ENCODE measurements at regions not wholly inside any gene's neighbourhood (a gene's known extent, or its start where the extent isn't known, plus 50 kb on each side); places are given as distances from the start of the nearest gene placed in this dataset.

DNA sequence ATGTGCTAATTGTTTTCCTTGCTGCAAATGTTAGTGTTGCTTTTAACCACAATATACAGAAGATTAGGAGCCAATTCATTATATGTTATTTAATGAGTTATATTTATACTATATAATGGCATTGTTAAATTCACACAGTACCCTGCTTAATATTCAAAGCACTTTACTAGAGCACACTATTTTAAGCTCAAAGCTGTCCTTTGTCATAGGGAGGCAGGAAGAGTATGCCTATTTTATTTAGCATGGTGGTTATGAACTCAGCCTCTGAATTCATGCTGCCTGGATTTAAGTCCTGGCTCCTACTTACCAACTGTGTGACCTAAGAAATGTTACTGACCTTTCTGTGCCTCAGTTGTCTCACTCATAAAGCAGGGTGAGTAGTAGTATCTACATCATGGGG is 80.5 kb downstream of the FASTKD2 start:
- DNase-seq = no peak

DNA sequence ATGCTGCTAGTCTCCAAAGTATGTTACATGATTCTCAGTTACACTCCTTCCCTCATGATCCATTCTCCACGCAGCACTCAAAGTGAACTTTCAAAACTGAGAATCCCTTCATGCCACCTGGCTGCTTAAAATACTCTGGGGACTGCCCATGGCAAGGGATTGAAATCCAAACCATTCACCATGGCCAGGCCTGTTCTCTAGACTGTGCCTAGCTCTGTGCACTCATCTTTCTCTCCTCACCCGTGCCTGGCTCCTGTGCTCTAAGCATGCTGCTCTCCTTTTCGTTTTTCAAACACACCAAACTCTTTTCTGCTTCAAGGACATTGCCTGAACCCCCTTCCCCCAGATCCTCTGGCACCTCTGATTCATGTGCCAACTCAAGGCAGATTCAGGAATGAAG is 80.9 kb downstream of the FASTKD2 start:
- DNase-seq = no peak

- DNase-seq = no peak
Measured at GRCh38 chr2:206846981-206847834, 81.8 kb downstream of the FASTKD2 start.

DNA sequence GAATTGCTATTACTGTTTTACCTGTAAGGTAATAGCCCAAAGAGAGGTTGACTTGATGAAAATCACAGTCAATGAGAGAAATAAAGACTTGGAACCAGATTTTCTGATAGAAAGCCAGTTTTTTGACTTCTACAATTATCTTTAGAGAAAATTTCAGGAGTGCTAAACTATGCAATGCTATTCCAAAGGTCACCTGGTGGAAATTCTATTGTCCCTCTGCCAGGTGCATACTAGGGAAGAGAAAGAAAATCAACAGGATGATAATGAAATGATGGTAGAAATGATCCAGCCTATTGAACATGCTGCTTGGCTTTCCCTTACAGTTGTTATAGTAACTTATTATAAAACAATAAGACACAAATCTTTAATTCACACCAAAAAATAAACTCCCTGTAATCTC is 85.0 kb downstream of the FASTKD2 start:
- no peak for DNase-seq

DNA sequence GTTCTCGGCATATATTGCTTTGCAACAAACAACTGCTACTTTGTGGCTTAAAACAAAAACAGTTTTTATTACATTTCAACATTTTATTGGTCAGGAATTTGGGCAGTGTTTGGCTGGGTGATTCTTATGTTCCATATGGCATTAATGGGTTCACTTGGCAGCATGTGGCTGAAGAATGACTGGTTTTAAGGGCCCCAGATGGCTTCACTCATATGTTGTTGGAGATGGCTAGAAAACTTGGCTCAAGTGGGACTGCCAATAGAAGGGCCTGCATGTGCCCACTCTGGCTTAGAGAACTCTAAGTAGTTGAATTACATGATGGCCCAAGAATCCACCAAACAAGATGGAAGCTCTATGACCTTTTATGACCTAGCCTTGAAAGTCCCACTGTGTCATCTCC is 86.1 kb downstream of the FASTKD2 start:
- DNase-seq = no peak

DNA sequence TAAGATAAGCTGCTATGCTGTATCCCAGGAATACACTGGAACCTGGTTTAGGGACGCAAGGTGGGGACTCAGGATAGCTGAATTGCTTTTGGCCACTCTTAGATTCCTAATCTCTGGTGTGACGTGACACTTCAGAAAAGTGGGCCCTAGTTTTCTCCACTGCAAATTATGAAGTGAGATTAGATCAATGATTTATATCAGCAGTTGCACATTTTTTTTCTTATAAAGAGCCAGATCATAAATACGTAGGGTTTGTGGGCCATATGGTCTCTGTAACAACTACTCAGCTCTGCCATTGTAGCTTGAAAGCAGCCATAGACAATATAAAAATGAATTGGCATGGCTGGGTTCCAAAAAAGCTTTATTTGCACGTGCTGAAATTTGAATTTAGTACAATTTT is 85.4 kb upstream of the CPO start:
- no peak for DNase-seq

- DNase-seq = no peak
Measured at GRCh38 chr2:206855585-206856433, 83.5 kb upstream of the CPO start.

DNA sequence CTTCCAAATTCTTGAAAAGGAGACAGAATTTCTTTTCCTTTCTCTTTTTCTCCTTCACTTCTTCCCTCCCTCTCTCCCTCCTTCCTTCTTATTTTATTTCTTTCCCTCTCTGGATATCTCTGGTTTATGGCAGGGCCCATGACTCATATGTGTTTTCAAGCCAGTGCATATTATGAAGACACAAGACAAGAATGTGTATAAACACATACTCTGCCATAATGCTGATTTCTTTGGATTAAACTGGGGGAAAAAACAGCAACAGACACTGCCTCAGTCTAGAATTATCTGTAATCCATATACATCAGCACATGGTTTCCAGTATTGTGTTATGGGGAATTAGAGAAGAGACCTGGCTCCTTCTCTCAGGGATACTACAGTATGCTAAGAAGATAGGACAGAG is 82.8 kb upstream of the CPO start:
- DNase-seq = no peak

GRCh38 chr2:206858687-206859329 is 80.5 kb upstream of the CPO start:
- no peak for DNase-seq

GRCh38 chr2:206859330-206859739 is 80.0 kb upstream of the CPO start:
- DNase-seq = peak in 1 of 2 experiments; percentile 0

- no peak for DNase-seq
Measured at GRCh38 chr2:206863196-206863595, 76.1 kb upstream of the CPO start.

GRCh38 chr2:206863716-206864115 is 75.6 kb upstream of the CPO start:
- no peak for DNase-seq

DNA sequence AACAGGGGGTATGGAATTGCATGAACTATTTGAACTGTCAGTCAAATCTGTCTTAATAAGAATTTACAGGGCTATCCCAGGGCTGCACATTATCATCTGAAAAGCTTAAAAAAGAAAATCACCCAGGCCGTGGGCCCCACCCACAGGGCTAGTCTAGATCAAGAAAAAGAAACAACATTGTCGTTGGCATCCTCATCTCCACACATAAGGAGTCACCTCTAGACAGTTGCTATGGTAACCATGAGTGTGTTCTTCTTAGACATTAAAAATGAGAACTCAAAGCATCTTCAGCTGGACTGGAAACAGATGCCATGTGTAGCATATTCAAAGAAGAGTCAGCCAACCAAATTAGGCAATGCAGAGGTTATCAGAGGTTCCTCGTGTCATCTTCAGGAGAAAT is 72.3 kb upstream of the CPO start:
- DNase-seq = no peak

- no peak for DNase-seq
Measured at GRCh38 chr2:206869824-206870495, 69.4 kb upstream of the CPO start.

DNA sequence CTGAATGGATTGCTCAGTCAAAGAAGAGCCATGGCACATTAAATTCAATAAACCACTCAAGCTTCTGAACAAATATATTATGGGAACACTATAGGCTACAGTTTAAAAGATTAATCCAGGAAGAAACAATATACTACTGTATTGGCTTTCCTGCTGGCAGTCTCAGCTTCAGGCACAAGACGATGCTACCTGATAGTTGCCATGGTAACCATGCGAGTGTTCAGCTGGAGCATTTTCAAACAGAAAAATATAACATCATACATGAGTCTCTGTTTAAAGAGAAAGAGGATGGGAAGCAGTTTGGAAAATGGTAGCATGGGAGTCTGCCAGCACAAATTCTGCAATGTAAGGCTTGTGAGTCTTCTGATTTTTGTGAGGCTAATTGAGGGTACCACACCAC is 65.9 kb upstream of the CPO start:
- no peak for DNase-seq

GRCh38 chr2:206875701-206876100 is 63.6 kb upstream of the CPO start:
- no peak for DNase-seq

GRCh38 chr2:206876216-206876860 is 63.0 kb upstream of the CPO start:
- DNase-seq = no peak

DNA sequence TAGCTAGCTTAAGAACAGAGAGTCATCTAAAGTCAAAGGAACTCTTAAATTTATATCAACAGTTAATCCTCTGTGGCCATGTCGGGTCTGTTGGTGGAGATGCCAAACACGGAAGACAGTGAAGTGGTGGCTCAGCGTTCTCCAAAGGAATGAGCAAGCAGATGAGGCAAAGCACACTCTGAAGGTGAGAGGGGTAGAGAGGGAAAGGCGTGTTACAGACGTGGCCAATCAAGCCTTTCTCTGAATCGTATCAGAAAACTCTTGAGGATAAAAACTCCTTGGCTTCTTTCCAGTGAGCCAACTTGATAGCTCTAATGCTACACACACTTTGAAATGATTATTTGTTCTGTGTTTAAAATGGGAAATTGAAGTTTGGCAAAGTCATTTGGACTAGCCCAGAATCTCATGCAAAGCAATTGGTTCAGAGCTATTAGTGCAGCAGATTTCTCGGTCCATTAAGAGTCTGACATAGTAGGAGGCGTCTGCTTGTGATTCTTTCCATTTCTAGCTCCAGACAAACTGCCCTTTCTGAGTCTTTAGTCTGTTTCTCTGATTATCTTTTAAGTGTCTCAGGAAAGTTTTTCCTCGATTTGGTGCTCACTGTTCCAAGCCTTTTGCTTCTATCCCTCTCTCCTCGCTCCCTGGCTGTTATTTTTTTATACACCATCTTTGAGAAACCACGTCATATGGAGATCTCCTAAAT is 57.5 kb upstream of the CPO start:
- no peak for DNase-seq

GRCh38 chr2:206886696-206887095 is 52.6 kb upstream of the CPO start:
- no peak for DNase-seq

- DNase-seq = no peak
Measured at GRCh38 chr2:206887745-206888144, 51.6 kb upstream of the CPO start.
